ENCODE measurements at regions not wholly inside any gene's neighbourhood (a gene's known extent, or its start where the extent isn't known, plus 50 kb on each side); places are given as distances from the start of the nearest gene placed in this dataset.

DNA sequence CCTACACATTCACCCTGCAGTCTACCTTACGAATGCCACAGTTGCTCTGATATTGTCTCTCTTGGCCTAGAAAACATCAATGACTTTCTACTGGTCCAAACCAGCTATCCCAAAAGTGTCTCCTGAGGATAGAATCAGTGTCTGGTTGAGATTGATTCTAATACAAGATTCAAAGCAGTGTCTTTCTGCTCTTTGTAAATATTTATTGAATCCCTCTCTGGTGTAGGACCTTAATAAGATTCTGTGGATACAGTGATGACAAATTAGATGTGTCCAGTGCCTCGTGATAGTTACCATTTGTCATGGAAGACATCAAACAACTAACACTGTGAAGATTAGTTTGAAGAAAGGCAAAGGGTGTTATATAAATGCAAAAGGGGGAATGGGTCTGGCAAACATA, 380.7 kb upstream of the TRIB2 start:
- Mint-ChIP-seq H3K4me1 (ENCODE audit: low read depth) (peaks cover 9% of the 10 kb centered on the region), H3K4me3 (ENCODE audit: unreplicated experiment) (no peak overlapping the region), H3K27ac (ENCODE audit: unreplicated experiment) (no peak overlapping the region), H3K9me3 (ENCODE audit: low read depth) (peaks cover 9% of the 10 kb centered on the region), H3K27me3 (ENCODE audit: low read depth) (no peaks in the 10 kb centered on the region), H3K36me3 (ENCODE audit: low read depth) (no peaks in the 10 kb centered on the region)
- no peak for TF ChIP-seq CTCF (IDR thresholded peaks at IDR 0.05)
- no peak for DNase-seq (ENCODE audit: low spot score)

DNA sequence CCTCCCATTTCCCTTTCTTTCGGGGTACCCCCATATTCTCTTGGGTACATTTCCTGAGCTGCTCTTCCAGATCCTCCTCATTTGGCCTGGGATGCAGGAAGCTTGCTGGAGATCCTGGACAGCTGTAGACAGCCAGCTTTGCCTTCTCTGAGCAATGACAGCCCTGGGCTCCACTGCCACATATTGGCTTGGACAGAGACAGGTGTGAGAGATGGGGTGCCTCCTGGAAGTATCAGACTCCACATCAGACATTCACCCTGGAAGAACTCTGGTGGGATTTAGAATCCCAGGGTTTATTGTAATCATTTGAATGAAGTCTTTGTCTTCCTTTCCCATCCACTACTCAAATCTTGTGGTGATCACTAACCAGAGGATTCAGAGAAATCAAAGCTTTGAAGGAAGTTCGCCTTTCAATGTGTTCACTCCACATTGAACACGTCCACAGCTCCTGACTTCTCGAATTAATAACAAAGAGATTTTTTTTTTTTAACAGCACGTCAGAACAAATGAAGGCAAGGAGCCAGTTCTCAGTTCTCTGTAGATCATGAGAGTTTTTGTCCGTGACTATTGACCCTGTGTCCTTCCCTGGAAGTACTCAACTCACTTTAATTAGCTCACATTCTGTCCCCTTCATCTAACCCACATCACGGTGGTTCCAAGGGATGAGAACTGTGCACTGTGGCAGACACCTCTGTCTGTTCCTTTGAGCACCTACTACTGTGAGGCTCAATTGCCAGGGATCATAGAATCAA, 377.6 kb upstream of the TRIB2 start:
- Mint-ChIP-seq H3K36me3 (ENCODE audit: low read depth) (no peaks in the 10 kb centered on the region), H3K4me1 (ENCODE audit: low read depth) (peaks cover 25% of the 10 kb centered on the region), H3K27me3 (ENCODE audit: low read depth) (no peaks in the 10 kb centered on the region), H3K9me3 (ENCODE audit: low read depth) (no peaks in the 10 kb centered on the region), H3K27ac (ENCODE audit: unreplicated experiment) (no peak overlapping the region), H3K4me3 (ENCODE audit: unreplicated experiment) (no peak overlapping the region)
- no peak for DNase-seq (ENCODE audit: low spot score)
- TF ChIP-seq CTCF (IDR thresholded peaks at IDR 0.05), result no peak

GRCh38 chr2:12340164-12340563, 376.6 kb upstream of the TRIB2 start:
- peaks cover 5% of the 10 kb centered on the region for H3K9me3 Mint-ChIP-seq (ENCODE audit: low read depth)
- no peak overlapping the region for H3K4me3 Mint-ChIP-seq (ENCODE audit: unreplicated experiment)
- no peak overlapping the region for H3K27ac Mint-ChIP-seq (ENCODE audit: unreplicated experiment)
- H3K36me3 Mint-ChIP-seq (ENCODE audit: low read depth), result no peaks in the 10 kb centered on the region
- no peaks in the 10 kb centered on the region for H3K27me3 Mint-ChIP-seq (ENCODE audit: low read depth)
- DNase-seq (ENCODE audit: low spot score), result no peak
- TF ChIP-seq CTCF (IDR thresholded peaks at IDR 0.05), result no peak
- H3K4me1 Mint-ChIP-seq (ENCODE audit: low read depth), result peaks cover 19% of the 10 kb centered on the region

DNA sequence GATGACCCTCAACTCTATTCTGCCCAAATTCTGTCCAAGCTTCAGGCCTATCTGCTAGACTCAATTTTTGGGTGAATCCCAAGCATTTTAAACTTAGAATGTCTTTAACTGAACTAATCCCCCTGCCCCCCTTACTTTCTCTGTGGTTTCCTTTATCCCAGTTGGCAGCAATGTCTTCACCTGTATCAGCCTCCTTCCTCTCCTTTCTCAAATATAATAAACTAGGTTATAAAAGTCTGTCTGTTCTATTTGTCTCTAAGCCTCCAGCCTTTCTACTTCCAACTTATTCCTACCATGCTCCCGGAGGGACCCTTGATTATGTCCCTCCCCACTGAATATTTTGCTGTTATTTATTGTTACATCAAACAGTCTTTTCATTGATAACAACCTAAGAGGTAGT, 375.5 kb upstream of the TRIB2 start:
- TF ChIP-seq CTCF (IDR thresholded peaks at IDR 0.05), result no peak
- Mint-ChIP-seq H3K4me1 (ENCODE audit: low read depth) (peaks cover 19% of the 10 kb centered on the region), H3K27ac (ENCODE audit: unreplicated experiment) (no peak overlapping the region), H3K9me3 (ENCODE audit: low read depth) (peaks cover 5% of the 10 kb centered on the region), H3K36me3 (ENCODE audit: low read depth) (no peaks in the 10 kb centered on the region), H3K27me3 (ENCODE audit: low read depth) (no peaks in the 10 kb centered on the region), H3K4me3 (ENCODE audit: unreplicated experiment) (no peak overlapping the region)
- DNase-seq (ENCODE audit: low spot score), result no peak

DNA sequence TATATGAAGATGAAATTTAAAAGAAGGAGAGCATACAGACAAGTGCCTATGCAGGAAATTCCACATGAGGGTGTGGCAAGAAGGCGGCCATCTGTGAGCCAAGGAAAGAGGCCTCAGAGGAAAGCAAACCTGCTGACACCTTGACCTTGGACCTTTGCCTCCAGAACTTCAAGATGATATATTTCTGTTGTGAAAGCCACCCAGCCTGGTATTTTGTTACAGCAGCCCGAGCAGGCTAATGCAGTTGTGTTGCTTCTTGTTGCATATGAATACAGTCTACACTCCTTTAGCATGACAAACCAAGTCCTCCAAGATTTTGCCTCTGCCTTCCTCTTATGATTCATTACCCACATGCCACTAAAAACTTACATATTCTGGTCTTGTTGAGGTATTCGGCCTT, 374.8 kb upstream of the TRIB2 start:
- H3K9me3 Mint-ChIP-seq (ENCODE audit: low read depth), result peaks cover 5% of the 10 kb centered on the region
- H3K4me3 Mint-ChIP-seq (ENCODE audit: unreplicated experiment), result no peak overlapping the region
- DNase-seq (ENCODE audit: low spot score), result no peak
- H3K27me3 Mint-ChIP-seq (ENCODE audit: low read depth), result no peaks in the 10 kb centered on the region
- H3K27ac Mint-ChIP-seq (ENCODE audit: unreplicated experiment), result no peak overlapping the region
- H3K4me1 Mint-ChIP-seq (ENCODE audit: low read depth), result peaks cover 19% of the 10 kb centered on the region
- no peaks in the 10 kb centered on the region for H3K36me3 Mint-ChIP-seq (ENCODE audit: low read depth)
- no peak for TF ChIP-seq CTCF (IDR thresholded peaks at IDR 0.05)

Data from chondrocyte (in vitro differentiated cells).